ENCODE measurements at regions not wholly inside any gene's neighbourhood (a gene's known extent, or its start where the extent isn't known, plus 50 kb on each side); places are given as distances from the start of the nearest gene placed in this dataset.
"Not testable (repeated sequence)": the region's sequence is repeated elsewhere in the genome, so short reads cannot be mapped to it uniquely, and the experiment has no call there.

DNA sequence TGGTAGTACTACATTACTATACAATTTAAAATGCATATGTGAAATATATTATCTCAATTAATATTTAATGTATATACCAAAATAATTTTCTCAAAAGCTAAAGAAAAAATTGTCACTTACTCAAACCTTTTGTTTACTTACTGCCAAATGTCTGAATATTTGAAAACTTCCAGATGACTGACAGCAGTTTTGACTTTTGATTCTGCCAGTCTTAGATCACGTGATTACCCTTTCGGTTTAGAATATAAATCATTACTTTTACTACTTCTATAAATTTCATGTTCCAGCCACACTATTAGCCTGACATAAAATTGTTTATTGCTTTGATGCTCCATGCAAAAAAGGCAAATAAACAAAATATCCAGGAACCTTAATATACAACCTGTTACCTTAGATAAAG lies 680.7 kb upstream of the ID4 start:
- no peak for DNase-seq (ENCODE audit: low read depth)

DNA sequence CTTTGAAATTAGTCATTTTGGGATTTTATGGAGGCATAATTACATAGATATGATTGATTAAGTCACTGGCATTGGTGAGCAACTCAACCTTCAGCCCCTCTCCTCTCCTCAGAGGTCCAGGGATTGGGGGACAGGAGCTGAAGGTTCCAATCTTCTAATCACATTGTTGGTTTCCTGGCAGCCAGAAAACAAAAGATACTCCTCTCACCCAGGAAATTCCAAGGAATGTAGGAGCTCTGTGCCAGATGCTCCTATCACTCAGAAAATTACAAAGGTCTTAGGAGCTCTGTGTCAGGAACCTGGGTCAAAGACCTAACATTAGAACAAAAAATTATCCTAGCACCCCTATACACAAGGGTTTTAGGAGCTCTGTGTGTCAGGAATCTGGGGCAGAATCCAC lies 679.7 kb upstream of the ID4 start:
- DNase-seq (ENCODE audit: low read depth), result no peak

DNA sequence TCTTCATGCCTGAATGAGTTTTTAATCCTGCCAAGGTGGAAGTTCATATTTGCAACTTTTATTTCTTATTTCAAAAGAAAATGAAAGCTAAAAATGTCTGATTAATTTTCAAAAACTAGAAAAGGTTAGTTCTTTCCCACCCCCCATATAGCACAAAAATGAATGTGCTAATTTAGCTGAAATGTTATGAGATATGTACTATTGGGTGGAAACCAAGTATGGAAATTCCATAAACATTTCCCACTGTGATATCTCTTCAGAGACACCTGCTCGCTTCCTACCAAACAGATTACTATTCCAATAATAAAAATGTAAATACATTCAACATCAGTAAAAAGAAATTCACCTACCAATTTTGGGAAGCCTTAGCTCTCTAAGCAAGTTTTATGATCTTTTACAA lies 678.6 kb upstream of the ID4 start:
- no peak for DNase-seq (ENCODE audit: low read depth)

DNA sequence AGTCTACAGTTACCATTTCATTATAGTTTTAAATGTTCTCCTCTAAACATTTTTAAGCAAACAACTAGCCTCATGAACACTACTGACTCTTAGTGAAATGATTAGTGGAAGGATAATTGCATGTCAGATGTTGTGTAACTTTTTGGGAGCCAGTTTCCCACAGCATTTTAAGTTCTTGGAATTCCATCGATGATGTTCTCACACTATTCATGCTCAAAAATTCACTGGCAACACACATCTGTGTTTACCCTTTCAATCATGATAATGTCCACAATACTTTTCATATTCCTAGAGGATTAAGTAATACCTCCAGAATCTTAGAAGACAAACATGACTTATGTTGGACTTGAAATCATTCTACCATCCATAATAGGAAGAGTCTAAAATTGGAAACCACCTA lies 678.1 kb upstream of the ID4 start:
- no peak for DNase-seq (ENCODE audit: low read depth)

DNA sequence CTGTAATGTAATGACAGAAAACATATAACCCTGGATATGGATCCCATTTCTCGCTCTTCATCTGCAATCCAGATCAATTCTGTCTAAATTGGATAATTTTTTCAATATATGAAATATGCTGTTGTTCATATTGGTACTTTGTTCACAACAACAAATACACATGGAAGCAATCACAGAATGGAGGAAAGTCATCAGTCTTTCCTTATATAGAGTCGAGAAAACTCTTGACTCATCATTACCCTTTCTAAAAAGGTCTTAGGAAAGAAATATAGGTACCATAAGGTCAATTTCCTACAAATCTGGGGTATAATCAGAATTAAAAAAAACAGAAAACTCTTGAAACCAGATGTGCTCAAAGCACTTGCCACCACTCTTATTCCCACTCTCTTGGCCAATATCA lies 677.6 kb upstream of the ID4 start:
- DNase-seq (ENCODE audit: low read depth), result no peak

DNA sequence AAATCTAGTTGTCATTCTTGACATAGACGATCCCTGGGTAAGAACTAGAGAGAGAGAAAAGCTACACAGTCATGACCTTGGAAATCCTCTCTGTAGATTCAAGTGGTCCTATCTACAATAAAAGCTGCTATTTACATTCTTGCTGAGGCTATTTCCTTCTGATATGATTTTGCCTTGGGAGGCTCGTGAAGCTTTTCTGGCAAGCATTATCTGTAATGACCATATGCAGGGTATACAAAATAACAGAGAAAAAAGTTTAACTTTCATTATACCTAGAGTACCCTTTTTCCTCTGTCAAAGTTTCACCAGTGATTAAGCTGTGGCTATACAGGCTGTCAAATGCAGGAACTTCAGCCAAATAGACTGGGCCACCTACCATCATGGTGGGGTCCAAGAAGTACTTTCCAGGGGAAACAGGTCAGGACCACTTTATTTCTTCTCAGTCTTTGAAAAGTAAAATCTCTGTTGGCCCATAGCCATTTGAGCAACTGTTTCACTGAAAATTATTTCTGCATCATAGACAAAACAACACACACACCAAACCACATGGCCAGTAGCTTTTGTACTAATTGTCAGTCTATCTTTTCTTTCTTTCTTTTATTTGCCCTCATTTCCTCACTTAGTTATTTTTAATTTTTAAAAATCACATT lies 677.0 kb upstream of the ID4 start:
- no peak for DNase-seq (ENCODE audit: low read depth)

DNA sequence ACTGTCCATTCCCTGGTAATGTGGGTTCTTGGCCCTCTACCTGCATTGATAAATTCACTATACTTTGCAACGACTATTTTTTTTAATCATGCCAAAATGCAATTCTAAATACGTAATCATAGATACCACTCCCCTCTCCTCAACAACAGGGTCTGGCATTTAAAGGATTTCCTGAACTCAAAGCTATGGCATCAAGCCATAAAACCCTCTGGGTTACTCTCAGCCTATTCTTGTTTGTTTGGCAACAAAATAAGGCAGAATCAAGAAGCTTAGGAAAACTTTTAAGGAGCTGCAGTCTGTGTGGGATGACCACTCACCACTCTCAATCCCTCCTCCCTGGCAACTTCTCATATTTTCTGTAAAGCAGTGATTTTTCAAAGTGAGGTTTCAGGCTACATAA lies 669.9 kb upstream of the ID4 start:
- DNase-seq (ENCODE audit: low read depth), result no peak

DNA sequence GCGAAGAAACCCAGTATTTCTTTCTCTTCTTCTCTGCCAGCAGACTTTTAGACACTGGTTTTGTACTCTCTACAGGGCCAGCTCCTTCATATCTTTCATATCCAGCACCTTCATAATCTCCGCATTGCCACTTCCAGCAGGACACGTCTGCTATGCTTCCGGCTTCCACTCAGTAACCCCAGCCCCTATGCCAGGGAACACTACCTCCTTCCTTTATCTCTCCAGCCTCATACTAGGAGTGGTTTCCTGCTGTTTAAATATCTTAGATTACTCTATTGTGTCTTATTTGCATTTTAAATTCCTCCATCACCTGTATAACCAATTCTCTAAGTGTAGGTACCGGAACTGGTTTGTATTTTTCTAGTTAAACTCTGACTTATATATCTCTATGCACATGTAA lies 667.8 kb upstream of the ID4 start:
- DNase-seq (ENCODE audit: low read depth), result no peak

DNA sequence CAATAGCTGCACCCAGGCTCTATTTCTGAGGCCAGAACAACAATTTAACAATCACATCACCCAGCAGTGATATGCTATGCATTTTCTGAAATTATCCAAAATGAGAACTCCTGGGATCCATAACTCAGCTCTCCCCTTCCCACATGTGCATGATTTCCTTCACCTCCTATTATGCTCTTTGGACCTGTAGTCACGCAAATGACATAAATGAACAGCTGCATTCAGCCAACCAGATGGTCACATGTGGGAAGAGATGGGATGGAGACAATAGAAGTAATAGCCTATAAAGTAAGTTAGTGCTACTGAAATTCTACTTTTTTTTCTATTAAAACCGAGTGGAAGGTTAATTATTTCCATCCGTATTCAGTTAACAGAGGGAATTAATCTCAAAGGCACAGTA lies 662.1 kb upstream of the ID4 start:
- DNase-seq (ENCODE audit: low read depth), result no peak

DNA sequence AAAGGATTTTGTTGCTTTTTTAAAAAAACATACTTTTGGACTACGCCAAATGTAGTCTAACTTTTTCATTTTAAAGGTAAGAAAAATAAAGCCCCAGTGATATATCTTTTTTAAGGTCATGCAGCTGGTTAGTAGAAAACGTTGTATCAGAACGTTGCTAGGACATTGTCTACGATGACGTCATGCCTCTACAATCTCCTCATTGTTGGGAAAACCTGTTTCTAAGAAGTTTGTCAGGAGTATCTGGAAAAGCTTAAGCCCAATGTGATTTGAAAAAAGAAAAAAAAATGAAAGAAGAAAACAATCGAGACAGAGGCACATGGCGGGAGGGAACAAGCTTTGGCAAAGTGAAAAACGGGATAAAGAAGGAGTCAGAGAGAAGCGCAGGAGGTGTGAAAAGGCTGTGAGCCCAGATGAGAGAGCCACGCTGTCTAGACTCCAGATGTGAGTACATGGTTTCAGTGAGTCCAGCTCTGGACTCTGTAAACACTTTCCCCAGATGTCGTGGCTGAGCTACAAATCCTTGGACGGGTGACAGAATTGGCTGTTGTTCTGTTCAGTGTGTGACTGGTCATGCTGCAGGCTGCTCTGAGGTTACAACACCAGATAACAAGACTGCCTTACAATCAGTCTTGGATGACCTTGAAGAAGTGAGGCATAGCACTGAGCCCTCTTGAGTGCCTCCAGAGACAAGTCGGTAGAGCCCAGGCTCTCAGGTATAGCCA lies 656.7 kb upstream of the ID4 start:
- DNase-seq (ENCODE audit: low read depth), result no peak

DNA sequence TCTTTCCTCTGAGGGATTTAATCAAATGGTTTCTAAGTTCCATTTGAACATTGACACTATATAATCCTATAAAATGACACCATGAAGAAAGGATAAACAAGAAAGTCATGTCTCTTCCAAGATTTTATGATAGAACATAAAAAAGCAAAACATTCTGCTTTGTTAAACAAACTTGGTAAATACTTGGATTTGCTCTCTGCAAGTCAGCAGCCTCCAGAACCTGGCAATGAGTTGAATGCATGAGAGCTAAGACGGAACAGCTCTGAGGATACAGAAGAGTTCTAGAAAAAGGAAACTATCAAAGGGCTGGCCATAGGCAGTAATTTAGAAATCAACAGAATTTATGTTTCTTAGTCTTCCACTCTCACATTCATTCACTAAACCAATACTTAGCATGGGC lies 656.0 kb upstream of the ID4 start:
- no peak for DNase-seq (ENCODE audit: low read depth)

DNA sequence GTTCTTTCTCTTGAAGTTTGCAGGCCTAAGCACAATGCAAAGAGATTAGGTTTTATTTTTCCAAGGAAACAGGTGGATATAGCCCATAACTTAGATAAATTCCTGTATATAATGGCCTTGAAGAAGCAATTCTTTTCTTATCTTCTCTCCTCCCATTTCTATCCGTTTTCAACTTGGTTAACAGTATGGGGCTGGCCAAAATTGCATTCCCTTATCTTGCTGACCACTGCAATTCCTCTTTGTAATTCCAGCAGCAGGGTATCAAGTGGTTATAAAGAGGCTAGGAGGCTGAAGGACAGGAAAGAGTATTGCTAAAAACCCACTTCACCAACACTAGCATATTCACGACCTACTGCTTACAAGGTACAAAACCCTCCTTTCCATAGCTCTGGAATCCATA lies 643.5 kb upstream of the ID4 start:
- no peak for DNase-seq (ENCODE audit: low read depth)

DNA sequence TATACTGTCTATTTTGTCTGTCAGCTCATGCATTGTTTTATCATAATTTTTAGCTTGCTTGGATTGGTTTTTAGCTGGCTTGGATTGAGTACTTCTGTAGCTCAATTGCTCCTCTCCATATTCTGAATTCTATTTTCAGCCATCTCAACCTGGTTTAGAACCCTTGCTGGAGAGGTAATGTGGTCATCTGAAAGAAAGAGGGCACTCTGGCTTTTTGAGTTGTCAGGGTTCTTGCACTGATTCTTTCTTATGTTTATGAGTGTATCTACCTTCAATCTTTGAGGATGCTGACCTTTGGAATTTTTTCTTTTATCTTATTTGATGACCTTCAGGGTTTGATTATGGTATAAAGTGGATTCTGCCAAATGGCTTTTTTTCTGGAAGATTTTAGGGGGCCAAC lies 632.7 kb upstream of the ID4 start:
- DNase-seq (ENCODE audit: low read depth), result no peak

DNA sequence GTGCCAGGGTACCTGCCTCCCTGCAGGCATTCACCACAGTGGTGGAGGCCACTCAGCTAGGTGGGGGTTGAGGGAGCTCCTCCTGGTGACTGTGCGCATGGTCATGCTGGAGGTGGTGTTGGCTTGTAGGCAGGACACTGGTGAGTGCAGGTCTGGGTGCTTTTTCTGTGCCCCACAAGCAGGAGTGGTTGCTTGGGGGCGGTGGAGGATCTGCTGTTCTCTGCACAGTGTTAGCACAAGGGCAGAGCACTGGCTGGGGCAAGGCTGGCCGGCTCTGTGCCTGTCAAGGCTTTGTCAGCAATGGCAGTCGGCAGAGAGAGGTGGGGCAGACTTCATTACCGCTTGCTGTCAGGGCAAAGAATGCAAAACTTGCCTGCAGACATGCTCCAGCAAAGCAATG lies 632.1 kb upstream of the ID4 start:
- DNase-seq (ENCODE audit: low read depth), result no peak

DNA sequence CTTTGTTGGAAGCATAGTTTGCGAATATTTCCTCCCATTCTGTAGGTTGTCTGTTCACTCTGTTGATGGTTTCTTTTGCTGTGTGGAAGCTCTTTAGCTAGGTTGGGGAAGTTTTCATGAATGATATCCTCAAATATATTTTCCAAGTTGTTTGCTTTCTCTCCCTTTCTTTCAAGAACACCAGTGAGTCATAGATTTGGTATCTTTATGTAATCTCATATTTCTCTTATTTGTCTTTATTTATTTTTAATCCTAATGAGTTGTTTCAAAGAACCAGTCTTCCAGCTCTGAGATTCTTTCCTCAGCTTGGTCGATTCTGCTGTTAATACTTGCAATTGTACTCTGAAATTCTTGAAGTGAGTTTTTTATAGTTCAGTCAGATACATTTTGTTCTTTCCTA lies 628.0 kb upstream of the ID4 start:
- no peak for DNase-seq (ENCODE audit: low read depth)

DNA sequence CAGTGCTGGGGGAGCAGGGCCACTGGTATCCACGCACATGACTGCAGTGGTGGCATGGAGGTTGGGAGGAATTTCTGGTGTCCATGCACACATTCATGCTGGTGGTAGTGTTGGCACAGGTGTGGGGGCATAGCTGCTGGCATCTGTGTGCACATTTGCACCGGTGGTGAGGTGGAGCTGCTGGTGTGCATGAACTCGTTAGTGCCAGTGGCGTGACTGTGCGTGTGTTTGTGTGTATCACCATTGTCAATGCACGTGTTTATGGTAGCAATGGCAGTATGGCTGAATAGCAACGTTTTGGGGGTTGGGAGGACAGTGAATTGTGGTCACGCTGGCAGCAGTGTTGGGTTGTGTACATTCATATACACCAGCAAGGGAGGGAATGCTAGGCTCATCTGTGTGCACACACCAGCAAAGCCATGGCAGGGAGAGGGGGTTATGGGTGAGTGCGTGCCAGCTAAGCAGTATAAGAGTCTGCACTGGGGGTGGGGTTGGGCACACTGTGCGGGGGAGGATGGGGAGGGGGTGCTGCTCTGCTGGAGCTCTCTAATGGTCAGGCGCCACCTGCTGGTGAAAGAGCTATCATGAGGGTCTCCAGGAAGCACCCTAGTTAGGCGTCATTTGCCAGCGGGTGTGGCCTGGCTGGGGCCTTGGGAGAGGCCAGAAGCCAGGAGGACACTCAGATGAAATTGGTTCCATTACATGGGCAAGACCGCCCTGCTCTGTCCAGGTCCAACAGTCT lies 626.1 kb upstream of the ID4 start:
- no peak for DNase-seq (ENCODE audit: low read depth)

DNA sequence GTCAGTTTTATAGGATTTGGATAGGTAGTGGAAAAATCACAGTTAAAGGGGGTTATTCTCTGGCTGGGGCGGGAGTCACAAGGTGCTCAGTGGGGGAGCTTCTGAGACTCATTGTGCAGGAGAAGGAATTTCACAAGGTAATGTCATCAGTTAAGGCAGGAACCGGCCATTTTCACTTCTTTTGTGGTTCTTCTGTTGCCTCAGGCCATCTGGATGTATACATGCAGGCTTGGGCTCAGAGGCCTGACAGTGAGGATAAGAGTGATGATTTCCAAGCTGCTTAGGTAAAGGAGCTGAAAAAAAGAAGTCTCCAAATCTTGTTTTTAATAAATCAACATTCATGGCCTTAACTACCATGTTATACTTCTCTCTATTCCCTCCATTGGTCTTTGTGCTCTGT lies 622.9 kb upstream of the ID4 start:
- no peak for DNase-seq (ENCODE audit: low read depth)

DNA sequence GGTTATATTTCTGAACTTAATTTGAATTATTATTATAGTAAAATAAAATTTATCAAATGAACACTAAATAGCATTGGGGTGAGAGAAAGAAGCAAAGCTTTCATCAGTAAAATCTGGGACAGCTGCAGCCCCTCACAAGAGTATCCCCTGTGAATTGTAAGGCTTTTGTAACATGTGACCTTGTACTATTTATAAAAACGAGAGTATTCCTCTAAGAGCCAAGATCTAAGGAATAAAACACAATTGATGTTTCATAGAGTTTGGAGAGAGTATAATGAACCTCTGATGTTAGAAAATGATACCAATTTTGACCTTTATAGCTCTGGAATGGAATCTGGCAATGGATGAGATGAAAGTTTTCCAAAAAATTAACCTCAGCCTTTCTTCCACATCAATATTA lies 617.2 kb upstream of the ID4 start:
- DNase-seq (ENCODE audit: low read depth), result no peak

DNA sequence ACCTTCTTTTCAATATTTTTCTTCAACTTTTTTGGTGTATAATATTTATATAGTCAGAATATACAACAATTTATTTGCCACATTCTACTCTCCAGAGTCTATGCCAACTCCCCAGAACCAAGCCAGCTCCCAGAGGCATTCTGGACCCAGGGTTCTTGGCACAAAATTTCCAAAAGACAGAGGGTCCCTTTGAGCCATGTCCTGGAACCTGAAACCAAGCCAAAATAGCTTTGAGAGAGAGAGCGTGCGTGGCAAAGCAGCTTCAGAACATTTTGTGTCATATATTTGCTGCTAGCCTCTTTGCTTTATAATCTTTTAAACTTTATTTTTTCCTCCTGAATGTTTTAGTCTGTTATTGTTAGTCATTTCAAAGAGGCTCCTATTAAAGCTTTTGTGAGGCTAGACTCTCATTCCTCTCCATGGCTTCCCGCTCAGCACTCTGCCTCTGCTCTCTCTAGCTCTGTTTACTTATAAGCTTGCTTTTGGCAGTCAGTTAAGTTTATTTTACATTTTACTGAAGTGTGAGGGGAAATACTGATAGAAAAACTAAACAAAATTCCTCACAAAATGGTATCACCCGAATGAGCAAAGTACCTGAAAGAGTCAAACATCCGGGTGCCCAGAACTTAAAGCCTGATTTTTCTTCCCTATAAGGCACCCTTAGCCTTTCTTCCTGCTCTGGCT lies 605.1 kb upstream of the ID4 start:
- no peak for DNase-seq (ENCODE audit: low read depth)

DNA sequence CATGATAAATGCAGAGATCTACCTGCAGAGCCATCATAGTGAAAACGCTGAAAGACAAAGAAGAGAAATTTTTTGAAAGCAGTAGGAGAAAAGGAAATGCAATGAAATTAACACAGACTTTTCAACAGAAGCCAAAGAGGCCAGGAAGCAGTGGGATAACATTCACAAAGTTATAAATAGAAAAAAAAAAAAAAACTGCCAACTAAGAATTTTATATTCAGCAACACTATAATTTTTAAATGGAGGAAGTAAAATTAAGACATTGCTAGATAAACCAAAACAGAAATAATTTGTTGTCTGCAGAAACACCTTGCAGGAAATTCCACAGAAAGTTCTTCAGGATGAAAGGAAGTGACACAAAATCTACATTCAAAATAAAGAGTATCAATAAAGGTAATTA lies 591.5 kb upstream of the ID4 start:
- no peak for DNase-seq (ENCODE audit: low read depth)

DNA sequence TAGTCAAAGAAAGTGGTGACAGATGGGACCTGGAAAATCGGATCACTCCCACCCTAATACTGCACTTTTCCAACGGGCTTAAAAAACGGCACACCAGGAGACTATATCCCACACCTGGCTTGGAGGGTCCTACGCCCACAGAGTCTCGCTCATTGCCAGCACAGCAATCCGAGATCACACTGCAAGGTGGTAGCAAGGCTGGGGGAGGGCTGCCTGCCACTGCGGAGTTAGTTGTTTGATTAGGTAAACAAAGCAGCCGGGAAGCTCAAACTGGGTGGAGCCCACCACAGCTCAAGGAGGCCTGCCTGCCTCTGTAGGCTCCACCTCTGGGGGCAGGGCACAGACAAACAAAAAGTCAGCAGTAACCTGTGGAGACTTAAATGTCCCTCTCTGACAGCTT lies 590.0 kb upstream of the ID4 start:
- not testable (repeated sequence) for DNase-seq (ENCODE audit: low read depth)

DNA sequence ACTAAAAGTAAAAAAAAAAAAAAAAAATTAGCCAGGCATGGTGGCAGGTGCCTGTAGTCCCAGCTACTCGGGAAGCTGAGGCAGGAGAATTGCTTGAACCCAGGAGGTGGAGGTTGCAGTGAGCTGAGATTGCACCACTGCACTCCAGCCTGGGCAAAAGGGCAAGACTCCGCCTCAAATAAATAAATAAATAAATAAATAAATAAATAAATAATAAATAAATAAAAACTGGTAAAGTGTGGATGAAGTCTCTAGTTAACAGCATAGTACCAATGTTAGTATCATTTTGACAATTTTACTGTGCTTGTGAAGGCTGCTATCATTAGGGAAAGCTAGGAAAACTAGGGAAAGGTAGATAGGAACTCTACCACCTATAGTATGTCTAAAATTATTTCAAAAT lies 581.0 kb upstream of the ID4 start:
- DNase-seq (ENCODE audit: low read depth), result not testable (repeated sequence)

DNA sequence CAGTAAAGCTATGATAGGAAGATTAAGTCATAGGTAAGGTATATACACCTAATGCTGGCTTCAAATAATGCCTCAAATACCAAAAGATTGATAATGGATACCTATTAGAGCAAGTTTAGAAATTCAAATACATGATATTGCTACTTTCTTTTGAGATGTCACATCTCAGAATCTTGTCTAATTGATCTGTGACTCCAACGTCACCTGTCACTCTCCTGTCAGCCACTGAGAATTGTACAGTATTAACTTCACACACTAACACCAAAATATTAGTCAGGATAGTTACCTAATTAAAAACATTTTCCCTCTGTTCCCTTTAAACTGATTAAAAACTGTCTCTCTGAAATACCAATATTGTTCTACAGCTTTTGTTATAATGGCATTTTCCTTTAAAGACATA lies 575.5 kb upstream of the ID4 start:
- DNase-seq (ENCODE audit: low read depth), result no peak

Data from fibroblast of the conjunctiva (primary cell).